Colon (tissue), 2 donors: ENCODE measurements at regions not wholly inside any gene's neighbourhood (a gene's known extent, or its start where the extent isn't known, plus 50 kb on each side); places are given as distances from the start of the nearest gene placed in this dataset.
"Not testable (repeated sequence)": the region's sequence is repeated elsewhere in the genome, so short reads cannot be mapped to it uniquely, and the experiment has no call there.

Source experiments
- FAIRE-seq: peaks from 2 replicates; lab custom pipeline; 2012; peaks lifted over from hg19 to GRCh38; lab: Jason Lieb, UNC
- donor health status: control.
- donor health status: control.

- FAIRE-seq = no peak
These were observed 468.7 kb upstream of the C16orf82 start for GRCh38 chr16:26598061-26598460.

- FAIRE-seq = no peak
These were observed 467.5 kb upstream of the C16orf82 start for GRCh38 chr16:26598998-26599784.

GRCh38 chr16:26599785-26600104, 467.0 kb upstream of the C16orf82 start:
- no peak for FAIRE-seq

GRCh38 chr16:26601335-26601734, 465.4 kb upstream of the C16orf82 start:
- no peak for FAIRE-seq

GRCh38 chr16:26605626-26606271, 461.0 kb upstream of the C16orf82 start:
- FAIRE-seq = no peak

- FAIRE-seq = no peak
These were observed 460.2 kb upstream of the C16orf82 start for GRCh38 chr16:26606381-26607150.

GRCh38 chr16:26614237-26614841, 452.4 kb upstream of the C16orf82 start:
- FAIRE-seq = no peak

GRCh38 chr16:26623442-26623841, 443.3 kb upstream of the C16orf82 start:
- FAIRE-seq = no peak

GRCh38 chr16:26627958-26628357, 438.8 kb upstream of the C16orf82 start:
- FAIRE-seq = no peak

GRCh38 chr16:26631365-26631764, 435.4 kb upstream of the C16orf82 start:
- not testable (repeated sequence) for FAIRE-seq

GRCh38 chr16:26642047-26642664, 424.6 kb upstream of the C16orf82 start:
- no peak for FAIRE-seq

GRCh38 chr16:26643519-26643918, 423.2 kb upstream of the C16orf82 start:
- FAIRE-seq = no peak

GRCh38 chr16:26644912-26645543, 421.7 kb upstream of the C16orf82 start:
- no peak for FAIRE-seq

GRCh38 chr16:26645614-26646013, 421.1 kb upstream of the C16orf82 start:
- FAIRE-seq = no peak

GRCh38 chr16:26647870-26648269, 418.9 kb upstream of the C16orf82 start:
- FAIRE-seq = no peak

GRCh38 chr16:26648851-26649250, 417.9 kb upstream of the C16orf82 start:
- FAIRE-seq = no peak

GRCh38 chr16:26649381-26650045, 417.2 kb upstream of the C16orf82 start:
- FAIRE-seq = no peak

GRCh38 chr16:26651464-26651863, 415.3 kb upstream of the C16orf82 start:
- no peak for FAIRE-seq

- FAIRE-seq = no peak
These were observed 414.8 kb upstream of the C16orf82 start for GRCh38 chr16:26651884-26652283.

- no peak for FAIRE-seq
These were observed 408.2 kb upstream of the C16orf82 start for GRCh38 chr16:26658486-26658885.

GRCh38 chr16:26658915-26659314, 407.8 kb upstream of the C16orf82 start:
- FAIRE-seq = no peak
